ENCODE measurements at regions not wholly inside any gene's neighbourhood (a gene's known extent, or its start where the extent isn't known, plus 50 kb on each side); places are given as distances from the start of the nearest gene placed in this dataset.

- DNase-seq (ENCODE audit: low spot score) = no peak
Measured at GRCh38 chr5:89930591-89931392, 478.8 kb downstream of the CETN3 start.

GRCh38 chr5:89929834-89930233, 479.7 kb downstream of the CETN3 start:
- no peak for DNase-seq (ENCODE audit: low spot score)

GRCh38 chr5:89929173-89929572, 480.4 kb downstream of the CETN3 start:
- no peak for DNase-seq (ENCODE audit: low spot score)

DNA sequence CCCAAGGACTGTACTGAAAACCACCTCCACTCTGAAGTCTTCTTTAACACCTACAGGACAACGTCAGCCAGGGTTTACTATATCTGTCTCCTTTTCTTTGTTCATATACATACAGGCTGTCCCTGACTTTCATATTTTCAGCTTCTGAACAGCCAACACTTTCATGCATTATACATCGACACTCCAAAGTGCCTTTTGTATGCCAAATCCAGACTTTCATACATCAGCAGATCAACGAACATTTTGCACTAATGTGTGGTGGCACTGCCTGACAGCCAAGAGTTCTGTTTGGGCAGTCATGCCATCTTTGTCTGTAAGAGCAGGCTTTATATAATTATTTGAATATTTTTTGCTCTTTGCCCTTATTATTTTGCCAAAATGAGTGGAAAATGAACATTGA, 487.4 kb downstream of the CETN3 start:
- no peak for DNase-seq (ENCODE audit: low spot score)

DNA sequence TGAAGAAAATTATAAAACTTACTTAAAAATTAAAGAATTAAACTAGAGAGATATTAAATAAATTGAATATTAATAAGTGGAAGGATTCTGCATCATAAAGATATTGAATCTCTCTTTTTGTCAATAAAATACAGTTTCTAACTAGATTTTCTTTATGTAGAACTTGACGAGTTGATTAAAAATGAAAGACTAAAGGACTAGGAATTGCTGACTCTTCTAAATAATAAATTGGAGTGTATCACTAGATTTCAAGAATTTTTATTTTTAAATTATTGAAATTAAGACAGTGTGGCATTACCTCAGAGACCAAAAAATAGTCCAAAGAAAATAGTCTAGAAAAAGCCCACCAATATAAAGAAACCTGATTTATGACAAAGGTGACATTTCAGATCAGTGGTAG, 492.4 kb downstream of the CETN3 start:
- no peak for DNase-seq (ENCODE audit: low spot score)

DNA sequence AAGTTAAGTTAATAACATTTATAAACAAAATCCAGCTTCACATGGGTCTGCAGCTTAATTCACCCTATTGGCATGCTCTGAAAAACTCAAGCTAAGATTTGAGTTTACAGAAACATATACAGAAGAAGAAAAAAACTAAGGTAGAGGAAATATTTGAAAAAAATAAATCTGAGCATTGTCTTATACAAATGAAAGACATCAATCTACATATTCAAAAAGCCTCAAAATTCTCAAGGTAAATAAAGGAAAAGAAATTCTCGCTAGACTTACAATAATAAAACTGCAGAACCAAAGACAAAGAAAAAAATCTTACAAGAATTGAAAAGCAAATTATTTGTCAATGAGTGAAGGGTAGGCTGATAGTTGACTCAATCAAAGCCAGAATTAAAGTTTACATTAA, 493.4 kb downstream of the CETN3 start:
- DNase-seq (ENCODE audit: low spot score) = no peak

GRCh38 chr5:89908876-89909275, 500.7 kb downstream of the CETN3 start:
- DNase-seq (ENCODE audit: low spot score) = peak; percentile 8

DNA sequence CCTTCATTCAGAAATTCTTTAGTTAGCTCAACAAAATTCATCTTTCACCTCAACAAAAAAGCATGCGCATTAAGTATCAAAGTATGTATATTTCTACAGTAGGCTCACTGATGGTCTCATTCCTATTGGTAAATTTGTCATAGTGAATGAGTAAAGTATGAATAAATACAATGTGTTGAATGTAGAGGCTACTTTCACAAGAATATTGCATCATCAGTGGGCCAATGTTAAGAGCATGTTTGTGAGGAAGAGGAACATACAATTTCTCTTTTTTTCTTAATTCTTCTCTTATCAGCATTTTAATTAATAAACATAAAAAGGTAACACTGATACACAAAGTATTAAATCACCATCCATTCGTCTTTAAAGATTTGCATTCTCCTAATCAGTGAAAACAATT, 505.1 kb downstream of the CETN3 start:
- DNase-seq (ENCODE audit: low spot score) = no peak

- DNase-seq (ENCODE audit: low spot score) = peak; percentile 56
Measured at GRCh38 chr5:89901983-89902382, 507.6 kb downstream of the CETN3 start.

DNA sequence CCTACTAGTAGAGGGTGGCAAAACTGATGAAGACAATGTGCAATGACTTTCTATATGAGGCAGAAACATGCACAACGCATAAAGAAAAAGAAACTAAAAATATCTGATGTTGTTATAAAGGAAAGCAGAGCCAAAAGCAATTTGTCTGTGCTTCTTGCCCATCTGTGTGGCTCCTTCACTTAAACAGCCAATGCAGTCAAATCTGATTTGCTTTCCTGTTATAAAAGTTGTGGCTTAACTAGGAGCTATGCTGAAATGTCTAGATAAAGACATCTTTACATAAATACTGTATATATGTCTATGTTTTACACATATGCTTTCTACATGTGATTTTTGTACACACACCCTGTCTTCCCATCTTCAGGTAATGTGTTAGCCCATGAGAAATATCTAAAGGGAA, 508.2 kb downstream of the CETN3 start:
- DNase-seq (ENCODE audit: low spot score) = no peak

- DNase-seq (ENCODE audit: low spot score) = no peak
Measured at GRCh38 chr5:89900346-89900745, 509.2 kb downstream of the CETN3 start.

DNA sequence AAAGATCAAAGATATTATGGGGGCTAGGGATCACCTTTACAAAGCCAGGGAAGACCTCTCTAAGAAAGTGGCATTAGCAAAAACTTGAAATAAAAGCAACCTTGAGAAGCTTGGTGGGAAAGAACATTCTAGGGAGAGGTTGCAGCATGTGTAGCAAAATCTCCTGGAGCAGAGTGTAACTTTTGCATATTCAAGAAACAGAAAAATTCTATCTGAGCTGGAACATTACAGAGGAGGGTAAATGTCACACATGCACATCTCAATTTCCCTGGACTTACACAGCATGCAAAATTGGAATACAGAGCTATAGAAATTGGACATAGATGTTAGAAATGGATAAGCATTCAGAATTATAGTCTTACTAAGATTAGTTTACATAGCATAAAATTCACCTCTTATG, 510.0 kb downstream of the CETN3 start:
- DNase-seq (ENCODE audit: low spot score) = no peak

DNA sequence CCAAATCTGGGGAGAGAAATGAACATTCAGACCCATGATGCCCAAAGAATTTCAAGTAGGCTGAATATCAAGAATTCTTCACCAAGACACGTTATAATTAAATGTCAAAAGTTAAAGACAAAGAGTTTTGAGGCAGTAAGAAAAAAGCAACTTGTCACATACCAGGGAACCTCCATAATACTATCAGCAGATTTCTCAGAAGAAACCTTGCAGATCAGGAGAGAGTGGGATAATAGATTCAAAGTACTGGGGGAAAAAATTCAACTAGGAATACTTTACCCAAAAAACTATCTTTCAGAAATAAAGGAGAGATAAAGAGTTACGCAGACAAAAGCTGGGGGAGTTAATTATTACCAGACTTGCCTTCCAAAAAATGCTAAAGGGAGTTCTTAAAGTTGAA, 516.0 kb downstream of the CETN3 start:
- no peak for DNase-seq (ENCODE audit: low spot score)

- no peak for DNase-seq (ENCODE audit: low spot score)
Measured at GRCh38 chr5:89885670-89886069, 523.9 kb downstream of the CETN3 start.

GRCh38 chr5:89883967-89884366, 525.6 kb downstream of the CETN3 start:
- DNase-seq (ENCODE audit: low spot score) = no peak

DNA sequence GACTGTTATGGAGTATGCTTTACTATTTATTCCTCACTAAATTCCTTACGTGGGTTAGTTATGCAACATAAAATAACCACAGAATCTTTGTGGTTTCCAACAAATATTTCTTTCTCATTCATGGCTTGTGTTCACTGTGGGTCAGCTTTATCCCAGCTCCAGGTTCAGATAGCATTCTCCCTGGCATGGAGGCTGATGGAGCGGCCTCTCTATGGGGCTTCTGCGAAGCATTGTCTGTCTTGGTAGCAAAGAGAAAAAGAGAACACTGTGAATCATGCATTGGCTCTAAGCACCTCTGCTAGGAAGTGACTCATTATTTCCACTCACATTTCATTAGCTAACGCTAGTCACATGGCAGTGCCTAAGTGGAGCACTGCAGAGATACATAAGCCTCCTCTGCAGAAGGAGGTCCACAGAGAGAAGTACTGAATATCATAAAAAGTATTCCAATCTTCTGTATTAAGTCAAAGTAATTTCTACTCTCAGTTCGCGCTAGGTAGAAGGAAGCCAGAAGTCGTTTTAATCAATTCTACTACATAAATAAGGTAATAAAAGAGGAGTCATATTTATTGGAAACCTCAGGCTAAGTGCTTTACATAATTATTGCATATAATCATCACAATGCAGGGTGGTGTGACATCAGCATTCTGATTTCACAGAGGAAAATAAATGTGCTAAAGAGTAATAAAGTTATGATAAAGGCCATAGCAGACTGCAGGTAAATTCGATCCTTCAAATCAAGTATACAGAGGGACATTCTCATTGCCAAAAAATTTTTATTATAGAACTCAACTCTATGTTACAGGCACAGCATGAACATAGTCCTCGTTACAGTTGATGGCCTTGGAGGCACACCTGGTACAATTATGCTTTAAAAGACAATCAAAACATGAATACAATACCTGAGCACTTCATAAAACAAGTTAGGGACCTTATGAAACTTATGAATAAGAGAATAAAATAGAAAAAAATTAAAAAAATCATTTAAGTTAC, 531.1 kb downstream of the CETN3 start:
- no peak for DNase-seq (ENCODE audit: low spot score)

GRCh38 chr5:89871906-89872305, 537.6 kb downstream of the CETN3 start:
- DNase-seq (ENCODE audit: low spot score) = no peak

- no peak for DNase-seq (ENCODE audit: low spot score)
Measured at GRCh38 chr5:89869346-89869745, 540.2 kb downstream of the CETN3 start.

GRCh38 chr5:89866410-89866809, 543.1 kb downstream of the CETN3 start:
- DNase-seq (ENCODE audit: low spot score) = no peak

- no peak for DNase-seq (ENCODE audit: low spot score)
Measured at GRCh38 chr5:89864941-89865340, 544.6 kb downstream of the CETN3 start.

GRCh38 chr5:89857790-89858189, 551.8 kb downstream of the CETN3 start:
- DNase-seq (ENCODE audit: low spot score) = no peak

DNA sequence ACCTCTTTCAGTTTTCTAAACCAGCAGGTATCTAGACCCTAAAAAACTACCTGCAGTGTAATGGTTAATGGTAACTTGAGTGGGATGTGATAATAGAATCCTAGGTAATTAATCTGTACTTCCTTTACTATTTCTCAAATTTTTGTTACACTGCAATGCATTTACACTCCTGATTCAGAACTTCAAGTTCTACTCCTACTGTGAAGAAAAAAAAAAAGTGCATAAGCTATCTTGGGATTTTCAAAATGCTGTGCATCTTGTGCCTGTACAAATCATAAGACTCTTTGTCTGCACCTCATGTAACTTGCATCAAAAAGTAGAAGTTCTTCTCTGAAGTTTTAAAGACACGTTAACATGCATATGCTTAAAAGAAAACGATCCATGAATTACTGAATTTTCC, 554.1 kb downstream of the CETN3 start:
- no peak for DNase-seq (ENCODE audit: low spot score)

- DNase-seq (ENCODE audit: low spot score) = no peak
Measured at GRCh38 chr5:89851911-89852310, 557.6 kb downstream of the CETN3 start.
